HepG2 (cell line): ENCODE measurements at regions not wholly inside any gene's neighbourhood (a gene's known extent, or its start where the extent isn't known, plus 50 kb on each side); places are given as distances from the start of the nearest gene placed in this dataset.

ENCODE experiments used
- BRCA1 ChIP-seq: sonication (generic); formaldehyde crosslinking; IDR thresholded peaks from 2 replicates; pipeline ENCODE4 v1.4.0; 2020; ENCODE audit warnings: missing genetic modification reagents
- CTCF ChIP-seq: sonication (generic); formaldehyde crosslinking; IDR thresholded peaks from 2 replicates; pipeline ENCODE4 v1.5.0; 2020; ENCODE audit warnings: mild to moderate bottlenecking, missing genetic modification reagents, moderate library complexity
- JUND ChIP-seq: sonication (generic); formaldehyde crosslinking; IDR thresholded peaks from 2 replicates; pipeline ENCODE4 v1.8.0; 2022; ENCODE audit warnings: mild to moderate bottlenecking, missing genetic modification reagents
- MEIS1 ChIP-seq: sonication (generic); formaldehyde crosslinking; IDR thresholded peaks from 2 replicates; pipeline ENCODE4 v1.9.0; 2021; ENCODE audit warnings: mild to moderate bottlenecking, missing genetic modification reagents, moderate library complexity, borderline replicate concordance
- REXO4 ChIP-seq: sonication (generic); formaldehyde crosslinking; IDR thresholded peaks from 2 replicates; pipeline ENCODE4 v1.8.0; 2022; ENCODE audit warnings: missing genetic modification reagents, mild to moderate bottlenecking, borderline replicate concordance
- ZHX2 ChIP-seq, 2 experiments: sonication (generic) in 1 of 2; formaldehyde crosslinking in 1 of 2; IDR thresholded peaks; 2 replicates each; pipeline versions ENCODE4 v1.6.1 to v1.9.0; 2014 to 2022; ENCODE audit warnings: antibody characterized with exemption in 1 of 2, borderline replicate concordance in 1 of 2, inconsistent platforms in 1 of 2, low read depth in 1 of 2, missing genetic modification reagents in 1 of 2
- ZNF251 ChIP-seq: sonication (generic); formaldehyde crosslinking; IDR thresholded peaks from 2 replicates; pipeline ENCODE4 v1.9.0; 2021; ENCODE audit warnings: mild to moderate bottlenecking, missing genetic modification reagents
- TF ChIP-seq, protein P1 (sequence below), 2 experiments: sonication (generic) in 1 of 2; formaldehyde crosslinking in 1 of 2; IDR thresholded peaks; 2 replicates each; pipeline versions ENCODE4 v1.5.1 to v1.6.1; 2011 to 2020; ENCODE audit warnings: borderline replicate concordance in 1 of 2, low read depth in 1 of 2, low read length in 1 of 2, mild to moderate bottlenecking in 1 of 2, missing genetic modification reagents in 1 of 2, moderate library complexity in 1 of 2
- TF ChIP-seq, protein P2 (sequence below): sonication (generic); formaldehyde crosslinking; IDR thresholded peaks from 2 replicates; pipeline ENCODE4 v1.4.0; 2020; ENCODE audit warnings: mild to moderate bottlenecking, missing genetic modification reagents

DNA sequence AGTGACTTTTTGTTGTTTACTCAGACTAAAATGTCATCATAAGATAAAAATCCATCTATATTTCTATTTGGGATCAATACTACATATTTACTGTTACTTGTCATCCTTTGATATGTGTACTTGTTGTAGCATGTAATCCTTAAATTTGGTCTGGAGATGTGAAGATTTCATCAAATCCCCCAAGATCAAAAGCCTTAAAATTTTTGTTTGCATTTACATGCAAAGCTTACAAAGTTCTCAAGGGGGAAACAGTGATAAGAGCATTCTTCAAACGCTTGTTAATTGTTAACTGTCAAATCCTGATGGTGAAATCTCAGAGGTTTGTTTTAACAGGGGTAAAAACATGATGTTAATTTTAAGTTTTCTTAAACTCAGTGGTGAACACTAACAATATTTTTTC is 84.9 kb upstream of the SKAP2 start:
- TF ChIP-seq ZHX2 (IDR thresholded peaks at IDR 0.05; ENCODE audit: low read depth) (no peak), ZHX2 (CRISPR knock-in tag; IDR thresholded peaks at IDR 0.05; ENCODE audit: borderline replicate concordance) (no peak), REXO4 (no peak), CTCF (CRISPR knock-in tag) (no peak), MEIS1 (CRISPR knock-in tag) (no peak), ZNF251 (no peak), BRCA1 (CRISPR knock-in tag) (no peak), JUND (no peak)
- TF ChIP-seq, protein P1, sequence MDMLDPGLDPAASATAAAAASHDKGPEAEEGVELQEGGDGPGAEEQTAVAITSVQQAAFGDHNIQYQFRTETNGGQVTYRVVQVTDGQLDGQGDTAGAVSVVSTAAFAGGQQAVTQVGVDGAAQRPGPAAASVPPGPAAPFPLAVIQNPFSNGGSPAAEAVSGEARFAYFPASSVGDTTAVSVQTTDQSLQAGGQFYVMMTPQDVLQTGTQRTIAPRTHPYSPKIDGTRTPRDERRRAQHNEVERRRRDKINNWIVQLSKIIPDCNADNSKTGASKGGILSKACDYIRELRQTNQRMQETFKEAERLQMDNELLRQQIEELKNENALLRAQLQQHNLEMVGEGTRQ (IDR thresholded peaks at IDR 0.05; ENCODE audit: low read depth, low read length), result no peak
- TF ChIP-seq, protein P1 (CRISPR knock-in tag; IDR thresholded peaks at IDR 0.05; ENCODE audit: borderline replicate concordance), result no peak
- TF ChIP-seq, protein P2, sequence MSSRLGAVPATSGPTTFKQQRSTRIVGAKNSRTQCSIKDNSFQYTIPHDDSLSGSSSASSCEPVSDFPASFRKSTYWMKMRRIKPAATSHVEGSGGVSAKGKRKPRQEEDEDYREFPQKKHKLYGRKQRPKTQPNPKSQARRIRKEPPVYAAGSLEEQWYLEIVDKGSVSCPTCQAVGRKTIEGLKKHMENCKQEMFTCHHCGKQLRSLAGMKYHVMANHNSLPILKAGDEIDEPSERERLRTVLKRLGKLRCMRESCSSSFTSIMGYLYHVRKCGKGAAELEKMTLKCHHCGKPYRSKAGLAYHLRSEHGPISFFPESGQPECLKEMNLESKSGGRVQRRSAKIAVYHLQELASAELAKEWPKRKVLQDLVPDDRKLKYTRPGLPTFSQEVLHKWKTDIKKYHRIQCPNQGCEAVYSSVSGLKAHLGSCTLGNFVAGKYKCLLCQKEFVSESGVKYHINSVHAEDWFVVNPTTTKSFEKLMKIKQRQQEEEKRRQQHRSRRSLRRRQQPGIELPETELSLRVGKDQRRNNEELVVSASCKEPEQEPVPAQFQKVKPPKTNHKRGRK (CRISPR knock-in tag), result no peak
